Natural killer cell treated with Interleukin-12 subunit alpha and Interleukin-12 subunit beta and Interleukin-15 and Interleukin-18, amount 100 ng/mL, for 72 hours (primary cell): ENCODE measurements at regions not wholly inside any gene's neighbourhood (a gene's known extent, or its start where the extent isn't known, plus 50 kb on each side); places are given as distances from the start of the nearest gene placed in this dataset.
"Not testable (repeated sequence)": the region's sequence is repeated elsewhere in the genome, so short reads cannot be mapped to it uniquely, and the experiment has no call there.

Experiments used
- ATAC-seq, 2 donors: fragments of 150-1000 bp; cut with Tn5 transposase in 1 of 2; sonication (Bioruptor Pico), chemical (Tn5 transposase) in 1 of 2; 2 replicates each; pipeline ENCODE4 v1.10.0; 2021
- DNase-seq: peaks from one replicate; pipeline ENCODE4 v3.0.0; 2022; ENCODE audit warnings: low spot score
- H3K27ac Mint-ChIP-seq, 2 donors: 1 replicate in 1 of 2; 2 replicates in 1 of 2; pipeline ENCODE4 v1.8.0; 2022; ENCODE audit warnings: mixed read lengths in 2 of 2, mild to moderate bottlenecking in 1 of 2, moderate library complexity in 1 of 2
- H3K27me3 Mint-ChIP-seq, 2 donors: 1 replicate in 1 of 2; 2 replicates in 1 of 2; pipeline ENCODE4 v1.8.0; 2022; ENCODE audit warnings: mixed read lengths in 2 of 2
- H3K36me3 Mint-ChIP-seq: one replicate; pipeline ENCODE4 v1.8.0; 2022; ENCODE audit warnings: mixed read lengths
- H3K4me1 Mint-ChIP-seq, 2 donors: 1 replicate in 1 of 2; 2 replicates in 1 of 2; pipeline ENCODE4 v1.8.0; 2022; ENCODE audit warnings: low read depth in 2 of 2, mixed read lengths in 2 of 2, mild to moderate bottlenecking in 1 of 2
- H3K4me3 Mint-ChIP-seq: one replicate; pipeline ENCODE4 v1.8.0; 2022; ENCODE audit warnings: mixed read lengths
- H3K9me3 Mint-ChIP-seq: 2 replicates; pipeline ENCODE4 v1.8.0; 2022; ENCODE audit warnings: mixed read lengths

DNA sequence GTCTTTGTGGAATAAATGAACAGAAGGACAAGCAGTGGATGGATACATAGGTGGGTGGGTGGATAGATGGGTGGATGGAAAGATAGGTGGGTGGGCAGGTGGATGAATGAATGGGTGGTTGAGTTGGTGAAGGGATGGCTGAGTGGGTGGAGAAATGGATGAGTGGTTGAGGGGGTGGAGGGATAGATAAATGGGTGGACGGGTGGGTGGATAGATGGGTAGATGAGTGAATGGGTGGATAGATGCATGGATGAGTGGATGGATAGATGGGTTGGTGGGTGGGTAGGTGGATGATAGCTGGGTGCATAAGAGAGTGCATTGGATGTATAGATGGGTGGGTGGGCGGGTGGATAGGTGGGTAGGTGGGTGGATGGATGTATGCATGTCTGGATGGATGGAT, 63.5 kb downstream of the UNC93B1 start:
- H3K27ac Mint-ChIP-seq, H3K4me3 Mint-ChIP-seq, H3K27me3 Mint-ChIP-seq, DNase-seq, ATAC-seq, H3K4me1 Mint-ChIP-seq, H3K36me3 Mint-ChIP-seq, H3K9me3 Mint-ChIP-seq: not testable (repeated sequence)

DNA sequence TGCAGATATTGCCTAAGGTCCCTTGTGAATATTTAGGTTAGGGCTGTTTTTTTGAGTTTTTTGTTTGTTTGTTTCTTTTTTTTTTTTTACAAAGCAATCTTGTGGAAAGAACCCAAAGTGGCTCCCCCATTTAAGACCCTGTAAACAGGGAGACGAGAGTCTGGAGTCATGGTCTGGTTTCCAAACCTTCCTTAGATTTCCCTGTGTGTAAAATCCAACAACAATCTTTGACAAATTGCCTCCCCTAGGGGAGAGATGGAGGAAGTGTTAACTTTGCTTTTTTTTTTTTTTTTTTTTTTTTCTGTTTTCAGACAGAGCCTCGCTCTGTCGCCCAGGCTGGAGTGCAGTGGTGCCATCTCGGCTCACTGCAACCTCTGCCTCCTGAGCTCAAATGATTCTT, 64.9 kb downstream of the UNC93B1 start:
- not testable (repeated sequence) for H3K4me1 Mint-ChIP-seq, H3K27me3 Mint-ChIP-seq, DNase-seq, H3K27ac Mint-ChIP-seq, H3K4me3 Mint-ChIP-seq, H3K36me3 Mint-ChIP-seq, H3K9me3 Mint-ChIP-seq, ATAC-seq

DNA sequence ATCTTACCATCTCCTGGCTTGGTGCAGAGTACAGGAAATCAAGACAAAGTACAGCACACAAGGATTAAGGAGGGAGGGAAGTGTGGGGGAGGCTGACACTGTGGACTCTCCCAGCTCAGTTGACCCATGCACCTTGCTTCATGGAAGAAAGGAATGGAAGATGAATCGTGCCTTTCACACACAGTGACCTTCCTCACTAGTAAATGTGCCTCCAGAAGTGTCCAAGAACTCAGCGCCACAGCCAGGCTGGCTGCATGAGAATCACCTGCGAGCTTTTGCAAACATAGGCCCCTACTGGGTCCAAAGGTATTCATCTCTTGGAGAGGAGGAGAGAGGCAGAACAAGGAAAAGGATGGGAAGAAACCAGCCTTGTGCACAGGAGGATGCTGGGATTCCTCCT, 65.5 kb downstream of the UNC93B1 start:
- not testable (repeated sequence) for H3K27ac Mint-ChIP-seq, DNase-seq, ATAC-seq, H3K9me3 Mint-ChIP-seq, H3K4me1 Mint-ChIP-seq, H3K36me3 Mint-ChIP-seq, H3K27me3 Mint-ChIP-seq, H3K4me3 Mint-ChIP-seq

DNA sequence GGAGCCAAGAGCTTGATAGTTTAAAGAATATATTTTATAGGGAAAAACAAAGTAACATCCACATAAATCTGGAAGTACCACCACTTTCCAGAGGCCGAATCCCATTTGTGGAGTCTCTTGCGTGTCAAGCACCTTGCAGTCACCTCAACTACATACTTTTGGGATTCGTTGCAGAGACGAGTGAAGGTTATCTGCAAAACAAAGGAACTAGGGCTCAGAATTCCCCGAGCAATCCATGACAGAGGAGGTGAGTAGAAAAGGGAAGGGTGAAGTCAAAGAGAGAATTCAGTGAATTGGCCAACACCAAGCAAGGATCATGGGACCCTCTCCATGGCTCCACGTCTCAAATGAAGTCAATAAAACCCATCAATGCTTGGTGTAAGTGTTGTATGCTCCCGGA, 80.3 kb downstream of the UNC93B1 start:
- DNase-seq, ATAC-seq, H3K36me3 Mint-ChIP-seq, H3K4me1 Mint-ChIP-seq, H3K27ac Mint-ChIP-seq, H3K4me3 Mint-ChIP-seq, H3K9me3 Mint-ChIP-seq: not testable (repeated sequence)
- peaks cover 23 to 38% of the 10 kb centered on the region in 2 donors for H3K27me3 Mint-ChIP-seq

DNA sequence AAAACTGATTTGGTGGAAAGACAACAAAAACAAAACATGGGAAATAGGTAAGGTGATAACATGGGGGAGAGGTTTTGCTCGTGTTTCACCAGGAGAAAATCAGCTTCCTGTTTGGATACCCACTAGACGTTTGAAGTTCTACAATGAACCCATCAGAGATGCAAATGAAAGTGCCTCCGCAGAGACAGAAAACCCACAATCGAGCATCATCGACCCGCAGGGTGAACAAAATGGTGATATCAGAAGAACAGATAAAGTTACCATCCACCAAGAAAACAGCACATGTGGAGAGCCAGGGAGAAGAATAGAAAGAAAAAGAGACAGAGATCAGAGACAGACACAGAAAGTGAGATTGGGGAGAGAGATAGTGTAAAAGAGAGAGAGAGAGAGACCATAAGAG, 83.4 kb downstream of the UNC93B1 start:
- not testable (repeated sequence) for H3K27ac Mint-ChIP-seq, H3K9me3 Mint-ChIP-seq, H3K4me1 Mint-ChIP-seq, ATAC-seq, H3K4me3 Mint-ChIP-seq, H3K36me3 Mint-ChIP-seq, DNase-seq
- H3K27me3 Mint-ChIP-seq, result peaks cover 20 to 33% of the 10 kb centered on the region in 2 donors

DNA sequence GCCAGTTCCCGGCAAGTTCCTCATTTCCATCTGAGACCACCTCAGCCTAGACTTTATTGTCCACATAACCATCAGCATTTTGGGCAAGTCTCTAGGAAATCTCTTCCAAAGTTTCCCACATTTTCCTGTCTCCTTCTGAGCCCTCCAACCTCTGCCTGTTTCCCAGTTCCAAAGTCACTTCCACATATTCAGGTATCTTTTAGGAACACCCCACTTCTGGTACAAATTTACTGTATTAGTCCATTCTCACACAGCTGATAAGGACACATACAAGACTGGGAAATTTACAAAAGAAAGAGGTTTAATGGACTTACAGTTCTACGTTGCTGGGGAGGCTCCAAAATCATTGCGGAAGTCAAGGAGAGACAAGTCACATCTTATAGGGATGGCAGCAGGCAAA, 91.7 kb downstream of the UNC93B1 start:
- not testable (repeated sequence) for H3K27ac Mint-ChIP-seq, H3K9me3 Mint-ChIP-seq, H3K4me3 Mint-ChIP-seq, ATAC-seq, H3K4me1 Mint-ChIP-seq, H3K36me3 Mint-ChIP-seq, DNase-seq
- H3K27me3 Mint-ChIP-seq, result peaks cover 26 to 34% of the 10 kb centered on the region in 2 donors

DNA sequence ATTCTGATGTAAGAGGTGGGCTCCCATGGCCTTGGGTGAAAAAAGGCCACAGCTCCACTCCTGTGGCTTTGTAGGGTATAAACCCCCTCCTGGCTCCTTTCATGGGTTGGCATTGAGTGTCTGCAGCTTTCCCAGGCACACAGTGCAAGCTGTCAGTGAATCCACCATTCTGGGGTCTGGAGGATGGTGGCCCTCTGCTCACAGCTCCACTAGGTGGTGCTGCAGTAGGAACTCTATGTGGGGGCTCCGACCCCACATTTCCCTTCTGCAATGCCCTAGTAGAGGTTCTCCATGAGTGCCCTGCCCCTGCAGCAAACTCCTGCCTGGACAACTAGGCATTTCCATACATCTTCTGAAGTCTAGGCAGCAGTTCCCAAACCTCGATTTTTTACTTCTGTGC, 92.7 kb downstream of the UNC93B1 start:
- not testable (repeated sequence) for H3K27ac Mint-ChIP-seq, H3K4me1 Mint-ChIP-seq, H3K4me3 Mint-ChIP-seq, H3K36me3 Mint-ChIP-seq, ATAC-seq, H3K9me3 Mint-ChIP-seq, DNase-seq
- H3K27me3 Mint-ChIP-seq, result peaks cover 25 to 31% of the 10 kb centered on the region in 2 donors

DNA sequence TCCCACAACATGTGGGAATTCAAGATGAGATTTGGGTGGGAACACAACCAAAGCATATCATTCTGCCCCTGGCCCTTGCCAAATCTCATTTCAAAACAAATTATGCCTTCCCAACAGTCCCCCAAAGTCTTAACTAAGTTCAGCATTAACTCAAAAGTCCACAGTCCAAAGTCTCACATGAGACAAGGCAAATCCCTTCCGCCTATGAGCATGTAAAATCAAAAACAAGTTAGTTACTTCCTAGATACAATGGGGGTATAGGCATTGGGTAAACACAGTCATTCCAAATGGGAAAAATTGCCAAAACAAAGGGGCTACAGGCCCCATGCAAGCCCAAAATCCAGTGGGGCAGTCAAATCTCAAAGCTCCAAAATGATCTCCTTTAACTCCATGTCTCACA, 93.1 kb downstream of the UNC93B1 start:
- DNase-seq, H3K4me1 Mint-ChIP-seq, H3K9me3 Mint-ChIP-seq, ATAC-seq, H3K4me3 Mint-ChIP-seq, H3K36me3 Mint-ChIP-seq, H3K27ac Mint-ChIP-seq: not testable (repeated sequence)
- peaks cover 22 to 27% of the 10 kb centered on the region in 2 donors for H3K27me3 Mint-ChIP-seq

DNA sequence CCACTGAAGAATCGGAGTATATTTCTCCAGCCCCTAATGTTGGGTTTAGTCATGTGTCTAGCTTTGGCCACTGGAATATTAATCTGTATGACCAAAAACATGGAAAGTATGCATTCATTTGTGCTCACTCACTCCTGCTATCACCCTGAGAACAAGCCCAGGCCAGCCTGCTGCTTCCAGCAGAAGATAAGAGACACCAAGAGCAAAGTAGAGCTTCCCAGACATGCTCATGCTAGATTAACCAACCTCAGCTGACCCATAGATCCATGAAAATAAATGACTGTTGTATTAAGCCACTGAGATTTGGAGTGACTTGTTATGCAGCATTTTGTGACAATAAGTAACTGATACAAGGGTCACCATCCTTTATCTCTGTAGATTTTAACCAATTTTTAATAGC, 96.9 kb downstream of the UNC93B1 start:
- ATAC-seq, DNase-seq, H3K4me1 Mint-ChIP-seq, H3K27me3 Mint-ChIP-seq, H3K27ac Mint-ChIP-seq, H3K4me3 Mint-ChIP-seq, H3K9me3 Mint-ChIP-seq, H3K36me3 Mint-ChIP-seq: not testable (repeated sequence)

DNA sequence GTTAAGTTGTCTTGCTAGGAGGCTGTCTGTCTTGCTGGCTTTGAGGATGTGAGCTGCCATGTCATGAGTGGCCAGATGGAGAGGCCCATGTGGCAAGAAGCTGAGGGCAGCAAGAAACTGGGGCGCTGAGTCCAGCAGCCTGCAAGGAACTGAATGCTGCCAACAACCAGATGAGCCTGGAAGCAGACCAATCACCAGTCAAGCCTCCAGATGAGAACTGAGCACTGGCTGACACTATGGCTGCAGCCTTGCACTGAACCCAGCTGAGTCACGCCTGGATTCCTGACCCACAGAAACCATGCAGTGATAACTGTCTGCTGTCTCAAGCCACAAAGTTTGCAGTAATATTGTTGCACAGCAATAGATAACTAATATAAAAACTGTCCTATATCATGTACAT, 104.4 kb downstream of the UNC93B1 start:
- not testable (repeated sequence) for H3K27ac Mint-ChIP-seq

DNA sequence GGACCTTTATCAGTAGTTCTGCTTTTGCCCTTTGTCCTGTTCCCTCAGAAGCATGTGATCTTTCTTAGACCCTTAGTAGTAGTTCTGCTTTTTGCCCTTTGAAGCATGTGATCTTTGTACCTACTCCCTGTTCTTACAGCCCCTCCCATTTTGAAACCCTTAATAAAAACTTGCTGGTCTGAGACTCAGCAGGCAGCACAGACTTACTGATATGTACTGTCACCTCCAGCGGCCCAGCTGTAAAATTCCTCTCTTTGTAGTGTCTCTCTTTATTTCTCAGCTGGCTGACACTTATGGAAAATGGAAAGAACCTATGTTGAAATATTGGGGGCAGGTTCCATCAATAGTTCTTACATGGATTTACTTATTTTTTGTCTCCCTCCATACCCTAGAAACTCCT, 110.4 kb downstream of the UNC93B1 start:
- peaks cover 3 to 19% of the 10 kb centered on the region in 2 donors for H3K27me3 Mint-ChIP-seq
- H3K27ac Mint-ChIP-seq, ATAC-seq, H3K4me3 Mint-ChIP-seq, DNase-seq, H3K4me1 Mint-ChIP-seq, H3K36me3 Mint-ChIP-seq, H3K9me3 Mint-ChIP-seq: not testable (repeated sequence)

More for the DNA sequence above, 104.4 kb downstream of the UNC93B1 start:
- not testable (repeated sequence) for H3K36me3 Mint-ChIP-seq, H3K4me3 Mint-ChIP-seq, H3K4me1 Mint-ChIP-seq, H3K27me3 Mint-ChIP-seq, ATAC-seq, DNase-seq, H3K9me3 Mint-ChIP-seq

DNA sequence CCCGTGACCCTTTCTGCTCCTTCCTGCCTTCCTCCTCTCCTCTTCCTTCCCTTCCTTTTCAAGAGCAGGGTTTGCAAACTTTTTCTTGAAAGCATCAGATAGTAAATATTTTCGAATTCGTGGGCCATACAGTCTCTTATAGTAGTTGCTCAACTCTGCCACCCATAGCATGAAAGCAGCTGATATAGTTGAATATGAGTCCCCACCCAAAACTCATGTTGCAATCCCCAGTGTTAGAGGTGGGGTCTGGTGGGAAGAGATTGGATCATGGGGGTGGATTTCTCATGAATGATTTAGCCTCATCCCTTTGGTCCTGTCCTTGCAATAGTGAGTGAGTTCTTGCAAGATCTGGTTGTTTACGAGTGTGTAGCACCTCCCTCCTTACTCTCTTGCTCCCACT, 114.3 kb downstream of the UNC93B1 start:
- not testable (repeated sequence) for H3K4me3 Mint-ChIP-seq, ATAC-seq, H3K4me1 Mint-ChIP-seq, H3K9me3 Mint-ChIP-seq, DNase-seq, H3K36me3 Mint-ChIP-seq, H3K27ac Mint-ChIP-seq
- H3K27me3 Mint-ChIP-seq, result peaks cover 15 to 30% of the 10 kb centered on the region in 2 donors

DNA sequence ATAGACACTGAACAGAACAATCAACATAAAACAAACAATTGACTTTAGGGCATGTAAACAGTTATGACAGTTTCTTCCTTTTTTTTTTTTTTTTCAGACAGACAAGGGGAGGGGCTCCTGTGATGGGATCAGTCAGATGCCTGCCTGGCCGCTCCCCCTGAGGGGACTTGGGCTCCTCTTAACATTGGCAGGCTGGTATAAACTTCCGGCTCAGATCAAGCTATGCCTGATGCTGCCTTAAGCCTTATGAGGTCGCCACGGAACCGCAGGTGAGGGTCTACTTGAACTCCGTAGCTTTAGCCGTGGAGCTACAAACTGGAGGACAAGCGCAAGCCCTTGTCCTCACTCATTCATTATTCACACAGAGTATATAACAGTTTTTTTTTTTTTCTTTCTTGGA, 115.8 kb downstream of the UNC93B1 start:
- not testable (repeated sequence) for DNase-seq, H3K4me3 Mint-ChIP-seq, H3K4me1 Mint-ChIP-seq, ATAC-seq, H3K36me3 Mint-ChIP-seq, H3K9me3 Mint-ChIP-seq, H3K27ac Mint-ChIP-seq
- H3K27me3 Mint-ChIP-seq, result peaks cover 26 to 45% of the 10 kb centered on the region in 2 donors

DNA sequence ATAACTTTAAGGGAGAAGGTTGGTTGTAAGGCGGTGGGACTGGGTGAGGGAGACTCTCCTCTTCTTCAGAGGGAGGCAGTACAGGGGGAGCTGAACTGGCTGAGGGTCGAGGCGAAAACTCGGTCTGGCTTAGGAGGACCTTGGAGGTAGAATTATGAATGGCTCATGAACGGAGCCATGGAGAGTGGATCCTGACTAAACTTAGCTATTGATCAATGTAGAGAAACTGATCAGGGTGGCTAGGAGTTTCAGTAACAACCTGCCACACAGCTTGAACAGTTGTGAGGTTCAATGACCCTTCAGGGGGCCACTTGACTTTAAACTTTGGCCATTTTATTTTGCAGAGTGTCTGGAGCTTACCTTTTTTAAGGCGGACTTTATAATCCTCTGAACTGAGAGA, 117.2 kb downstream of the UNC93B1 start:
- not testable (repeated sequence) for H3K4me3 Mint-ChIP-seq

DNA sequence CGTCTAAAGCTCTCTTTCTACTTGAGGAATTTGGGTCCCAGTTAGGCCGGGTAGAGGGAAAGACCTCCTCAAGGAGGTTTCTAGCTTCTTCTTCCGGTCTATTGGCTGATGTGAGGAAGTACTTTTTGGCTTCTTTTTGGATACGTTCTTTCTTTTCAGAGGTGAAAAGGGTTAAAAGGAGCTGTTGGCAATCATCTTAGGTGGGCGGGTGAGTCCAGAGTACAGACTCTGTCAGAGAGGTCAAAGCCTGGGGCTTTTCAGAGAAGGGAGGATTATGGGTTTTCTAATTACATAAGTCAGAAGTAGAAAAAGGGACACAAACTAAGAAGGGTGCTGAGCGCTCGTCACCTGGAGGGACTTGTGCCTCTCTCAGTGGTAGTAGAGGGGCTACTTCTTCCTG, 117.7 kb downstream of the UNC93B1 start:
- H3K4me3 Mint-ChIP-seq, H3K36me3 Mint-ChIP-seq, H3K9me3 Mint-ChIP-seq, H3K27ac Mint-ChIP-seq, ATAC-seq, H3K4me1 Mint-ChIP-seq, DNase-seq: not testable (repeated sequence)
- peaks cover 30 to 40% of the 10 kb centered on the region in 2 donors for H3K27me3 Mint-ChIP-seq

More for the DNA sequence above, 117.2 kb downstream of the UNC93B1 start:
- H3K4me1 Mint-ChIP-seq, H3K9me3 Mint-ChIP-seq, DNase-seq, H3K27ac Mint-ChIP-seq, ATAC-seq, H3K36me3 Mint-ChIP-seq: not testable (repeated sequence)
- H3K27me3 Mint-ChIP-seq, result peaks cover 30 to 40% of the 10 kb centered on the region in 2 donors
